LNCaP clone FGC (cell line): ENCODE measurements at regions not wholly inside any gene's neighbourhood (a gene's known extent, or its start where the extent isn't known, plus 50 kb on each side); places are given as distances from the start of the nearest gene placed in this dataset.

Source experiments
- DNase-seq: peaks from one replicate; pipeline ENCODE4 v3.0.0-alpha.2; 2011; ENCODE audit warnings: low read depth
- H3K4me3 ChIP-seq: 2 replicates; pipeline ENCODE4 v1.5.1; 2011; ENCODE audit warnings: mild to moderate bottlenecking, low read depth, low read length, control low read depth
- CTCF ChIP-seq: IDR thresholded peaks from 2 replicates; pipeline ENCODE4 v1.5.1; 2012; ENCODE audit warnings: mild to moderate bottlenecking; ENCODE audit not compliant: control insufficient read depth, insufficient read depth; ENCODE audit errors: extremely low read depth

DNA sequence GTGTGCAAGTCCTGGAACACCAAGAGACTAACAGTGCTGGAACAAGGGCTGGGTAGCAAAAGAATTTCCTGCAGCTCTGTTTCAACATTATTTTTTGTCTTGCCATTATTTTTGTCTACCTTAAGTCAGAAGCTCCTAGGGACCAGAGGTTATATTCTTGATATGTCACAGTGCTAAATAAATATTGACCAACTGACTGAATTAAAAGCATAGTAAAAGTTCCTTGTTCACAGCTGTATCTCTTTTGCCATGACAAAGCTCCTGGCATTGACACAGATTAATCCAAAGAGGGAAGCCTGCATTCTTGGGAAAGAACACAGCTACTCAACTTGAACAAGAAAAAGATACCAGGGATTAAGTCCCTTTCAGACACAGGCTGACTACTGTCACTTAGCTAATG is 136.5 kb downstream of the SPTSSA start:
- peak; percentile 79 for DNase-seq

GRCh38 chr14:34324363-34324795 is 137.7 kb downstream of the SPTSSA start:
- H3K4me3 ChIP-seq: no peak overlapping the region
- TF ChIP-seq CTCF: peak; percentile 53
- DNase-seq: no peak

More for the DNA sequence above, 136.5 kb downstream of the SPTSSA start:
- no peak overlapping the region for H3K4me3 ChIP-seq
- TF ChIP-seq CTCF: no peak

DNA sequence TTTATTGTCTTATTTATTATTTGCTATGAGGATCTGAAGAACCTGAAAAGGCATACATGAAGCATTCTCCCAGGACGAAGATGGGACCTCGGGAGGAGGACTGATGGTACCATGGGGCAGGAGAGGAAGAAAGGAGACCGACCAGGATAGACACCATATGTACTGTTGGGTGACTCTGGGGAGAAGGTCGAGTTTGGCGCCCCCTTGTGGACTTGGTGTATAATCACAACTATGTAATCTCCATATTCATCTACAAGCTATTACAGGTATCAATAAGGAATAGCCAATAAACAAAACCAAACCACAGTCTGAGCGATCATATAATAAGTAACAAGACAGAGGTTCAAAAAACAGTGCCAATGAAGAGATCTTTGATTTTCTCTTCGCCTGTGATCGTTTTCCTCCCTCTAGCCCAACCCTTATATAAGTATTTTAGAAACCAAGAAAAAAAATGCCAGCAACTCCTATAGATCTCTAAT is 139.1 kb downstream of the SPTSSA start:
- H3K4me3 ChIP-seq: no peak overlapping the region
- no peak for DNase-seq
- TF ChIP-seq CTCF: peak; percentile 74

GRCh38 chr14:34319140-34319539 is 142.9 kb downstream of the SPTSSA start:
- TF ChIP-seq CTCF: no peak
- no peak overlapping the region for H3K4me3 ChIP-seq
- no peak for DNase-seq

GRCh38 chr14:34318014-34318413 is 144.0 kb downstream of the SPTSSA start:
- DNase-seq: no peak
- H3K4me3 ChIP-seq: no peak overlapping the region
- no peak for TF ChIP-seq CTCF

DNA sequence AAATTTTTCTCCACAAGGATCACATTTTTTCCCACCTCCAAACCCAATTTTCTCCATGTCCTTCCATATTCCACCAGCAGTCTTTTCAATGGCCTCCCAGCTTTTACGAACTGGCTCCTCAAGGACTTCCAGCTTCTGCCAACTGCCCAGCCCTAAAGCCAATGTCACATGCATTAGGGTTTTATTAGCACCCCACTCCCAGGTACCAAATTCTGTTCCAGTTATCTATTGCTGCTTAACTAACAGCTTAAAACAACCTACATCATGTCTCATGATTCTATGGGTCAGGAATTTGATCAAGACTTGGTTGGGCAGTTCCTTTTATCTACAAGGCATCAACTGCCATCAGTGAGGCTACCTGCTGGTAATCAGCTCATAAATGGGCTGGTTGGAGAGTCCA is 151.3 kb downstream of the SPTSSA start:
- DNase-seq: no peak
- no peak for TF ChIP-seq CTCF
- no peak overlapping the region for H3K4me3 ChIP-seq

GRCh38 chr14:34303811-34304210 is 158.2 kb downstream of the SPTSSA start:
- no peak for DNase-seq
- TF ChIP-seq CTCF: no peak
- H3K4me3 ChIP-seq: no peak overlapping the region
